GM12864 (cell line): ENCODE measurements at regions not wholly inside any gene's neighbourhood (a gene's known extent, or its start where the extent isn't known, plus 50 kb on each side); places are given as distances from the start of the nearest gene placed in this dataset.

Experiments used
- DNase-seq: peaks from one replicate; pipeline ENCODE4 v3.0.0-alpha.2; 2011; ENCODE audit warnings: low read depth
- H3K4me3 ChIP-seq: 2 replicates; pipeline ENCODE4 v1.5.1; 2011; ENCODE audit warnings: mild to moderate bottlenecking, low read depth, low read length, control low read depth
- CTCF ChIP-seq: IDR thresholded peaks from 2 replicates; pipeline ENCODE4 v1.5.1; 2011; ENCODE audit warnings: low read depth, mild to moderate bottlenecking, moderate library complexity, low read length, control low read depth, inconsistent platforms; ENCODE audit errors: missing control alignments

- no peak for TF ChIP-seq CTCF
- H3K4me3 ChIP-seq = no peak overlapping the region
- no peak for DNase-seq
These were observed 74.2 kb upstream of the BMP2 start for GRCh38 chr20:6693178-6693807.

GRCh38 chr20:6692566-6693173 is 74.8 kb upstream of the BMP2 start:
- no peak overlapping the region for H3K4me3 ChIP-seq
- TF ChIP-seq CTCF = no peak
- no peak for DNase-seq

GRCh38 chr20:6691516-6691915 is 76.0 kb upstream of the BMP2 start:
- no peak overlapping the region for H3K4me3 ChIP-seq
- TF ChIP-seq CTCF = no peak
- no peak for DNase-seq

- no peak for TF ChIP-seq CTCF
- no peak overlapping the region for H3K4me3 ChIP-seq
- DNase-seq = no peak
These were observed 78.0 kb upstream of the BMP2 start for GRCh38 chr20:6689339-6689973.

GRCh38 chr20:6686171-6686570 is 81.3 kb upstream of the BMP2 start:
- no peak for TF ChIP-seq CTCF
- DNase-seq = no peak
- no peak overlapping the region for H3K4me3 ChIP-seq

- no peak for DNase-seq
- H3K4me3 ChIP-seq = no peak overlapping the region
- no peak for TF ChIP-seq CTCF
These were observed 81.9 kb upstream of the BMP2 start for GRCh38 chr20:6685626-6686025.

- TF ChIP-seq CTCF = no peak
- H3K4me3 ChIP-seq = no peak overlapping the region
- DNase-seq = no peak
These were observed 82.3 kb upstream of the BMP2 start for GRCh38 chr20:6685181-6685582.
